Stimulated activated naive CD8-positive, alpha-beta T cell treated with anti-CD3 and anti-CD28 coated beads, Interleukin-15, amount 100 ng/mL, for 72 hours (primary cell): ENCODE measurements at regions not wholly inside any gene's neighbourhood (a gene's known extent, or its start where the extent isn't known, plus 50 kb on each side); places are given as distances from the start of the nearest gene placed in this dataset.

ENCODE experiments used
- ATAC-seq: fragments of 150-1000 bp; cut with Tn5 transposase; 2 replicates; pipeline ENCODE4 v1.10.0; 2021; ENCODE audit warnings: mild to moderate bottlenecking, moderate library complexity
- DNase-seq, 2 donors: peaks; one replicate each; pipeline ENCODE4 v3.0.0; 2021 to 2022
- H3K27ac Mint-ChIP-seq, 2 donors: one replicate each; pipeline ENCODE4 v1.8.0; 2022; ENCODE audit warnings: mild to moderate bottlenecking in 2 of 2, mixed read lengths in 2 of 2, moderate library complexity in 2 of 2
- H3K27me3 Mint-ChIP-seq: one replicate; pipeline ENCODE4 v1.8.0; 2022; ENCODE audit warnings: mixed read lengths
- H3K4me1 Mint-ChIP-seq: one replicate; pipeline ENCODE4 v1.8.0; 2022; ENCODE audit warnings: mild to moderate bottlenecking, mixed read lengths
- H3K4me3 Mint-ChIP-seq, 2 donors: one replicate each; pipeline ENCODE4 v1.8.0; 2022; ENCODE audit warnings: mild to moderate bottlenecking in 2 of 2, mixed read lengths in 2 of 2, moderate library complexity in 1 of 2
- H3K9me3 Mint-ChIP-seq, 2 donors: one replicate each; pipeline ENCODE4 v1.8.0; 2022; ENCODE audit warnings: mixed read lengths in 2 of 2

DNA sequence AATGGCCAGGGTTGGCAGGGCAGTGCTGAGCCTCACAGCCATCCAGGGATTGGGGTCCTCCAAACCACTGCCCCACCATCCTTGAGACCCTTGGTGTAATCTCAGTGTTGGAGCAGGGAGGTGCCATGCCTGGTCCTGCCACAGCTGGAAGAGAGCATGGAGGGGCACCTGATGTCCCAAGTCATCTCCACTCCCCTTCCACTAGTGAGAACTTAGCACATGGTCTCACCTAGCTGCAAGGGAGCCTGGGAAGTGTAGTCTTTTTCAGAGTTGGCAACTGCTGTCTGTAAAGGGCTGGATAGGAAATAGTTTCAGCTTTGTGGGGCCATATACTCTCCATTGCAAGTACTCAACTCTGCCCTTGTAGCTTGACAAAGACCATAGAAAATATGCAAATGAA lies 238.7 kb downstream of the RPS24 start:
- peaks cover 0 to 6% of the 10 kb centered on the region in 2 donors for H3K9me3 Mint-ChIP-seq
- no peak for ATAC-seq
- no peak for DNase-seq
- H3K27me3 Mint-ChIP-seq = no peaks in the 10 kb centered on the region
- no peak overlapping the region for H3K4me3 Mint-ChIP-seq
- H3K27ac Mint-ChIP-seq = no peak overlapping the region
- H3K4me1 Mint-ChIP-seq = no peaks in the 10 kb centered on the region

GRCh38 chr10:78274491-78274890 lies 240.8 kb downstream of the RPS24 start:
- Mint-ChIP-seq H3K4me1 (no peaks in the 10 kb centered on the region), H3K27ac (no peak overlapping the region), H3K9me3 (no peaks in the 10 kb centered on the region), H3K27me3 (no peaks in the 10 kb centered on the region), H3K4me3 (no peak overlapping the region)
- ATAC-seq (no peak), DNase-seq (no peak)

GRCh38 chr10:78276139-78276538 lies 242.5 kb downstream of the RPS24 start:
- H3K27ac Mint-ChIP-seq = no peak overlapping the region
- DNase-seq = no peak
- H3K27me3 Mint-ChIP-seq = no peaks in the 10 kb centered on the region
- H3K9me3 Mint-ChIP-seq = no peaks in the 10 kb centered on the region
- no peaks in the 10 kb centered on the region for H3K4me1 Mint-ChIP-seq
- H3K4me3 Mint-ChIP-seq = no peak overlapping the region
- no peak for ATAC-seq

DNA sequence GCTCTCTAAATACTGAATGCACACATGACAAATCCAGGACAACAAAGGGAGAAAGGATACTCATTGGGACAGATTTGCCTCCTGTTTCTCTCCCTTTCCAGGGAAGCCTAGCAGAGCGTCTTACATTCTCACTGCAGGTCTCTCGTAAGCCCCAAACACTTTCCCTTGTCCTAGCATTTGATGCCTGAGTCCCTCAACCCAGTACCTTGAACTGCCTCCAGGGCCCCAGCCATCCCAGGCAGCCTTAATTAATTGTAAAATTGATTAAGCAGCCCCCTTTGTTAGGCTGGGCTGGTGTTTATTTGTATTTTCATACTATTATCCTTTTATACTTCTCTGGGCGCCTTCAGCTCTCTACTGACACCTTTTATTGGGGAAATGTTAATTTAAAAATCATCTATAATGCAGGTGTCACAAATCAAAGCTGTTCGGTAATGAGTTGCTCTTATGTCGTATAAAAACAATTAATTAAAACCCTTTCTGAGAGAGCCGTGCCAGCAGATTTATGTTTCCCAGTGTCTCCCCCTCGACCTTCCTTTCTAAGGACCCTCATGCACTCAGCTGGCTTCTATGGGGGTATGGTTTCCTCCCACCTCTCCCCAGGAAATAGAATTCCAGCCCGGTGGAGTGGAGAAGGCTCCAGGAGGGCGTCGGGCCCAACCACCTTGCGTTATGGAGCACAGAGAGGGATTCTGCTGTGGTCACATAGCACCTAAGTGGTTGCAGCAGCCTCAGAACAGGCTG lies 243.8 kb downstream of the RPS24 start:
- Mint-ChIP-seq H3K27me3 (peaks cover 6% of the 10 kb centered on the region), H3K27ac (no peak overlapping the region), H3K9me3 (no peaks in the 10 kb centered on the region), H3K4me1 (no peaks in the 10 kb centered on the region), H3K4me3 (no peak overlapping the region)
- ATAC-seq (no peak), DNase-seq (no peak)

DNA sequence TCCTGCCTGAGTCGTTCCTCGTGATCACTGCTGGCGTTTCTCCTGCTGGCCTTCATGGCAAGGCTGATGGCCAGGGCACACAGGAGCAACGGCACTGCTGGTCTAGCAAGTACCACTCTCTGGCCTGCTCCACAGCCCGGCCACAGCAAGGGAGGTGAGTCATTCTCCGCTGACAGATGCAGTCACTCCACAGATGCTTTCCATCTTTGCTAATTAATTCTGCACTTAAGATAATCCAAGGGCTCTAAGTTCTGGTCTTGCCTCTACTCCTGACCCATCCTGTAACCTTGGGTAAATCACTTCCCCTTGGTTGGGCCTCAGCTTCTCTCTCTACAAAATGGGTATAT lies 244.4 kb downstream of the RPS24 start:
- no peaks in the 10 kb centered on the region for H3K9me3 Mint-ChIP-seq
- ATAC-seq = no peak
- H3K4me1 Mint-ChIP-seq = no peaks in the 10 kb centered on the region
- H3K4me3 Mint-ChIP-seq = no peak overlapping the region
- no peak overlapping the region for H3K27ac Mint-ChIP-seq
- H3K27me3 Mint-ChIP-seq = peaks cover 6% of the 10 kb centered on the region
- no peak for DNase-seq

GRCh38 chr10:78279756-78280155 lies 246.1 kb downstream of the RPS24 start:
- peaks cover 6% of the 10 kb centered on the region for H3K27me3 Mint-ChIP-seq
- DNase-seq = no peak
- H3K4me1 Mint-ChIP-seq = no peaks in the 10 kb centered on the region
- H3K4me3 Mint-ChIP-seq = no peak overlapping the region
- H3K27ac Mint-ChIP-seq = no peak overlapping the region
- ATAC-seq = no peak
- H3K9me3 Mint-ChIP-seq = no peaks in the 10 kb centered on the region

DNA sequence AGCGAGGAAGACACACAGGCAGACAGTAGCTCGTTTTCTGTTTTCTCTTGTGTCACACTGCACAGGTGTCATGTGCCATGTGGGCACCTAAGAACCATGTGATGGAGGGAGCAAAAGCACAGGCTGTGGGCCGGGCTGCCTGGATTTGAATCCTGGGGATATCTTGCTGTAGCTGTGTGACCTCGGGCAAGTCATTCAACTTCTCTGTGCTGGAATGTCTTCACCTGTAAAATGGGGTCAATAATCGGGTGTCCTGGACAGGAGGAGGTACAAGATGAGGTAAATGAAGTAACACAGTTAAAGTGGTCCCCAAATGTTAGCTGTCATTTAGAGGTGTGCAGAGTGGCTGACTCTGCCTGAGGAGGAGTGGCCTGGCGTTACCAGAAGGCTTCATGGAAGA lies 246.9 kb downstream of the RPS24 start:
- Mint-ChIP-seq H3K4me3 (no peak overlapping the region), H3K4me1 (no peaks in the 10 kb centered on the region), H3K27me3 (peaks cover 6% of the 10 kb centered on the region), H3K9me3 (no peaks in the 10 kb centered on the region), H3K27ac (no peak overlapping the region)
- DNase-seq (no peak), ATAC-seq (no peak)

GRCh38 chr10:78281627-78282026 lies 248.0 kb downstream of the RPS24 start:
- Mint-ChIP-seq H3K27ac (no peak overlapping the region), H3K27me3 (peaks cover 6% of the 10 kb centered on the region), H3K4me1 (no peaks in the 10 kb centered on the region), H3K4me3 (no peak overlapping the region), H3K9me3 (no peaks in the 10 kb centered on the region)
- DNase-seq (no peak), ATAC-seq (no peak)

- H3K27ac Mint-ChIP-seq = no peak overlapping the region
- peaks cover 6% of the 10 kb centered on the region for H3K27me3 Mint-ChIP-seq
- H3K4me3 Mint-ChIP-seq = no peak overlapping the region
- DNase-seq = no peak
- ATAC-seq = no peak
- H3K4me1 Mint-ChIP-seq = no peaks in the 10 kb centered on the region
- no peaks in the 10 kb centered on the region for H3K9me3 Mint-ChIP-seq
These were observed 249.5 kb downstream of the RPS24 start for GRCh38 chr10:78283069-78283682.

DNA sequence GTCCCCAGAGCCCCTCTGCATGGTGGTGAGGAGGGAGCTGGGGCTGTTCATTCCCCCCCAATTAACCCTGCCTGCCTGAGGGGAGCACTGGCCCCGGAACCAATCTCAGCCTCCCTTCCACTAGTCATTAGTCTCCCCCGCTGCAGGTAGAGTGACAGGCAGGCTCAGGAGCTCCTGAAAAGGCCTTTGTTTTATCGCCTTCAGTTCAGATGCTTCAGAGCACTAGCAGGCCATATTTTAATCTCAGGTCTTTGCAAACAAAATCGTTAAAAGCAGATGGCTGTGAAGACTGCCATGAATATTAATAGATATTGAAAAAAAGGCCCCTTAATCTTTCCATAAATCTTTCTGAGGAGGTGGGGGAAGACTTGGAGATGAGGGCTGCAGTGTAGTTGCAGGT lies 250.7 kb downstream of the RPS24 start:
- no peaks in the 10 kb centered on the region for H3K9me3 Mint-ChIP-seq
- H3K27me3 Mint-ChIP-seq = peaks cover 6% of the 10 kb centered on the region
- DNase-seq (no peak), ATAC-seq (no peak)
- H3K4me3 Mint-ChIP-seq = no peak overlapping the region
- no peaks in the 10 kb centered on the region for H3K4me1 Mint-ChIP-seq
- H3K27ac Mint-ChIP-seq = no peak overlapping the region

GRCh38 chr10:78285226-78285625 lies 251.6 kb downstream of the RPS24 start:
- Mint-ChIP-seq H3K9me3 (no peaks in the 10 kb centered on the region), H3K4me3 (no peak overlapping the region), H3K27me3 (peaks cover 6% of the 10 kb centered on the region), H3K27ac (no peak overlapping the region), H3K4me1 (no peaks in the 10 kb centered on the region)
- DNase-seq (no peak), ATAC-seq (no peak)

- ATAC-seq = no peak
- Mint-ChIP-seq H3K27ac (no peak overlapping the region), H3K4me3 (no peak overlapping the region), H3K9me3 (no peaks in the 10 kb centered on the region), H3K27me3 (peaks cover 6% of the 10 kb centered on the region), H3K4me1 (no peaks in the 10 kb centered on the region)
- DNase-seq = no peak
These were observed 252.5 kb downstream of the RPS24 start for GRCh38 chr10:78286186-78286585.

DNA sequence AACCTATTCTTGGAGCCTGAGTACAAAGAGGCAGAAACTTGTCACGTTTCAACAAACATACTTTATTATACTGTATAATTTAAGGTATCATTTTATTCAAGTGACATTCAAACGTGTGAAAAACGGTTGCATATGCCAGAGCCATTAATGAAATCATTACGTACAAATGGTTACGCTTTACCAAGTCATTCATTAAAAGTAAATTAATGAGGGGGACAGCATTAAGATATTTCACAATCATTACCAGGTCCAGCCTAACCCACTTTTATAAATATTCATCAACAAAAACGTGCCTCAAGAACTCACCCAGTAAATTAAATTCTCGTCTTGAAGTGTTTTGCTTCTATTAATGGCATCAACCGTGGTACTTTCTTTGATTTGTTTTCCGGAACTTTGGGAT lies 253.0 kb downstream of the RPS24 start:
- DNase-seq (no peak), ATAC-seq (no peak)
- Mint-ChIP-seq H3K27ac (no peak overlapping the region), H3K27me3 (peaks cover 5% of the 10 kb centered on the region), H3K9me3 (no peaks in the 10 kb centered on the region), H3K4me1 (no peaks in the 10 kb centered on the region), H3K4me3 (no peak overlapping the region)

GRCh38 chr10:78287618-78288017 lies 254.0 kb downstream of the RPS24 start:
- DNase-seq (no peak), ATAC-seq (no peak)
- Mint-ChIP-seq H3K9me3 (no peaks in the 10 kb centered on the region), H3K27me3 (no peaks in the 10 kb centered on the region), H3K4me1 (peaks cover 4% of the 10 kb centered on the region), H3K4me3 (no peak overlapping the region), H3K27ac (no peak overlapping the region)

DNA sequence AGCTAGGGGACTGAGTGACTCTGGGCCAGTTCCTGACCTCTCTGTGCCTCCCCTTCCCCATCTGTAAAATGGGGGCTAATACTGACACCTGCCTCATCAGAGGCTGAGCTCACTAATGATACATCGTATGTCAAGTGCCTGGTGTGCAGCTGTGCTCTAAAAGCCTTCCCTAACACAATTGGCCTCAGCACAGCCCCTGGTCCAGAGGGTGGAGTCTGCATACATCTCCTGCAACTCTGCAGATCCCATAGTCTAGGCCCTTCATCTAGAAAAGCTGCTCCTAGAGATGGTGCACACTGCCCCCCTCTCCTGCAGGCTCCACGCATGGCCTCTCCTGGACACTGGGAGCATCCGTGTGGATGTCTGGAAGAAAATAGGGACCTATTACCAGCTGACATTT lies 255.0 kb downstream of the RPS24 start:
- Mint-ChIP-seq H3K4me3 (no peak overlapping the region), H3K27me3 (no peaks in the 10 kb centered on the region), H3K9me3 (no peaks in the 10 kb centered on the region), H3K27ac (no peak overlapping the region), H3K4me1 (peaks cover 8% of the 10 kb centered on the region)
- ATAC-seq (no peak), DNase-seq (no peak)

- Mint-ChIP-seq H3K27ac (no peak overlapping the region), H3K4me1 (peaks cover 8% of the 10 kb centered on the region), H3K27me3 (no peaks in the 10 kb centered on the region), H3K9me3 (no peaks in the 10 kb centered on the region), H3K4me3 (no peak overlapping the region)
- ATAC-seq (no peak), DNase-seq (no peak)
These were observed 256.6 kb downstream of the RPS24 start for GRCh38 chr10:78290131-78290750.
